ENCODE measurements at regions not wholly inside any gene's neighbourhood (a gene's known extent, or its start where the extent isn't known, plus 50 kb on each side); places are given as distances from the start of the nearest gene placed in this dataset.
"Not testable (repeated sequence)": the region's sequence is repeated elsewhere in the genome, so short reads cannot be mapped to it uniquely, and the experiment has no call there.

- TF ChIP-seq CTCF (IDR thresholded peaks at IDR 0.05); ZFX (IDR thresholded peaks at IDR 0.05; ENCODE audit: borderline replicate concordance): not testable (repeated sequence)
Measured at GRCh38 chr16:16572130-16572774, 193.3 kb downstream of the NPIPA7 start.
